C4-2B (cell line): ENCODE measurements at regions not wholly inside any gene's neighbourhood (a gene's known extent, or its start where the extent isn't known, plus 50 kb on each side); places are given as distances from the start of the nearest gene placed in this dataset.

ENCODE experiments used
- ZFX ChIP-seq: fragments of 450-650 bp; IDR thresholded peaks from 2 replicates; pipeline ENCODE4 v1.6.1; 2017
- TF ChIP-seq, protein P1 (sequence below): fragments of 450-650 bp; conservative IDR thresholded peaks from 2 replicates; pipeline ENCODE4 v1.5.1; 2017; ENCODE audit warnings: mild to moderate bottlenecking

DNA sequence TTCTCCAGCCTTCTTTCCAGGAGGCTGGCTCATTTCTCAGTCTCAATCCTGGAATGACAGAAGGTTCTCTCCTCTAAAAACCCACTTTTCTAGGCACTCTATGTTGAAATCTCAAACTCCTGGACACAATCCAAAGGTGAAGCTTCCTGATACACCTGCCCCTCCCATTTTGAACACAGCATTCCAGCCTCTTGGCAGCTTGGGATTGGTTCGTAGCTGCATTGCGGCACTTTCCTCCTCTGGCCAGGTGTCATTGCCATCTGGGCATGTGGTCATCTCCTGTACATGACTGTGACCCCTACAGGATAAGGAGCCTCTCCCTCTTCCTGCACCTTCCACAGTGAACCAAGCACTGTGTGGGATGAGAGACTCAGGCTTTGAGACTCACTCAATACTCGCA, 230.2 kb upstream of the B3GAT1 start:
- TF ChIP-seq ZFX: no peak
- TF ChIP-seq, protein P1, sequence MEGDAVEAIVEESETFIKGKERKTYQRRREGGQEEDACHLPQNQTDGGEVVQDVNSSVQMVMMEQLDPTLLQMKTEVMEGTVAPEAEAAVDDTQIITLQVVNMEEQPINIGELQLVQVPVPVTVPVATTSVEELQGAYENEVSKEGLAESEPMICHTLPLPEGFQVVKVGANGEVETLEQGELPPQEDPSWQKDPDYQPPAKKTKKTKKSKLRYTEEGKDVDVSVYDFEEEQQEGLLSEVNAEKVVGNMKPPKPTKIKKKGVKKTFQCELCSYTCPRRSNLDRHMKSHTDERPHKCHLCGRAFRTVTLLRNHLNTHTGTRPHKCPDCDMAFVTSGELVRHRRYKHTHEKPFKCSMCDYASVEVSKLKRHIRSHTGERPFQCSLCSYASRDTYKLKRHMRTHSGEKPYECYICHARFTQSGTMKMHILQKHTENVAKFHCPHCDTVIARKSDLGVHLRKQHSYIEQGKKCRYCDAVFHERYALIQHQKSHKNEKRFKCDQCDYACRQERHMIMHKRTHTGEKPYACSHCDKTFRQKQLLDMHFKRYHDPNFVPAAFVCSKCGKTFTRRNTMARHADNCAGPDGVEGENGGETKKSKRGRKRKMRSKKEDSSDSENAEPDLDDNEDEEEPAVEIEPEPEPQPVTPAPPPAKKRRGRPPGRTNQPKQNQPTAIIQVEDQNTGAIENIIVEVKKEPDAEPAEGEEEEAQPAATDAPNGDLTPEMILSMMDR: no peak
